ENCODE measurements at regions not wholly inside any gene's neighbourhood (a gene's known extent, or its start where the extent isn't known, plus 50 kb on each side); places are given as distances from the start of the nearest gene placed in this dataset.

- no peak overlapping the region for H3K9ac ChIP-seq (ENCODE audit: extremely low read depth, insufficient read length, low read length)
- Mint-ChIP-seq H3K4me1 (no peaks in the 10 kb centered on the region), H3K36me3 (ENCODE audit: insufficient read depth in 1 of 3, low read depth in 3 of 3) (peaks cover 5 to 8% (median 6%) of the 10 kb centered on the region in 3 experiments), H3K27ac (no peak overlapping the region), H3K9me3 (peaks cover 29 to 30% of the 10 kb centered on the region in 2 experiments), H3K4me3 (no peak overlapping the region), H3K27me3 (ENCODE audit: low read depth) (peaks cover 3% of the 10 kb centered on the region)
- H4K8ac ChIP-seq (replicated peaks; ENCODE audit: insufficient read length, low read depth, low read length): no peak overlapping the region
- H3K79me2 ChIP-seq (ENCODE audit: insufficient read depth, low read length): no peaks in the 10 kb centered on the region
- peaks cover 5% of the 10 kb centered on the region for H3K9me3 ChIP-seq (ENCODE audit: control insufficient read depth, low read depth, low read length)
- H3K23ac ChIP-seq (ENCODE audit: insufficient read length, low read depth, low read length): no peak overlapping the region
- H4K91ac ChIP-seq (ENCODE audit: insufficient read length, low read depth, low read length): no peak overlapping the region
- no peak overlapping the region for H2BK120ac ChIP-seq (ENCODE audit: low read depth, low read length, poor library complexity, severe bottlenecking)
- no peak overlapping the region for H3K14ac ChIP-seq (ENCODE audit: insufficient read depth, low read length)
- no peak overlapping the region for H2BK12ac ChIP-seq (ENCODE audit: insufficient read length, low read depth, low read length)
- no peaks in the 10 kb centered on the region for H3K23me2 ChIP-seq (ENCODE audit: insufficient read length, low read depth, low read length, poor library complexity, severe bottlenecking)
- H3K4me2 ChIP-seq (ENCODE audit: insufficient read depth, insufficient read length, low read length): no peak overlapping the region
- H3K56ac ChIP-seq (ENCODE audit: insufficient read length, low read depth, low read length): no peak overlapping the region
- no peak overlapping the region for H2AFZ ChIP-seq (ENCODE audit: low read length)
- H3K27me3 ChIP-seq (ENCODE audit: insufficient read depth, low read length): no peaks in the 10 kb centered on the region
- H3T11ph ChIP-seq (ENCODE audit: low read length): no peak overlapping the region
- H3K79me1 ChIP-seq (ENCODE audit: insufficient read depth, low read depth, low read length, poor library complexity, severe bottlenecking): no peaks in the 10 kb centered on the region
- no peak overlapping the region for H3K27ac ChIP-seq (ENCODE audit: insufficient read length, low read depth, low read length)
- no peak overlapping the region for H2BK20ac ChIP-seq (ENCODE audit: low read depth, low read length, poor library complexity, severe bottlenecking)
- TF ChIP-seq CTCF (conservative IDR thresholded peaks at IDR 0.05): no peak
- no peaks in the 10 kb centered on the region; the same call in 1 of the 2 replicates for H3K4me1 ChIP-seq (ENCODE audit: insufficient read depth, low read length)
- no peak for DNase-seq
- H4K5ac ChIP-seq (ENCODE audit: insufficient read length, low read depth, low read length): no peak overlapping the region
- no peak overlapping the region for H2BK15ac ChIP-seq (ENCODE audit: low read depth, low read length)
- H2AK5ac ChIP-seq (ENCODE audit: insufficient read length, low read length): no peak overlapping the region
- H4K20me1 ChIP-seq (ENCODE audit: control insufficient read depth, insufficient read depth, insufficient read length): no peaks in the 10 kb centered on the region
- no peak overlapping the region for H3K4ac ChIP-seq (ENCODE audit: low read depth, low read length)
- no peak overlapping the region for H2BK5ac ChIP-seq (ENCODE audit: insufficient read length, low read length)
- no peak overlapping the region for H3K18ac ChIP-seq (ENCODE audit: insufficient read length, low read depth, low read length)
These were observed 397.9 kb upstream of the DYNLRB2 start for GRCh38 chr16:80142940-80143339.

Measured in H9 (cell line).